Caco-2 (cell line): ENCODE measurements at regions not wholly inside any gene's neighbourhood (a gene's known extent, or its start where the extent isn't known, plus 50 kb on each side); places are given as distances from the start of the nearest gene placed in this dataset.

Experiments
- BruUV-seq: library from RNA; stranded (reverse); fragments of 400-500 nt; replicated peaks from 2 replicates; lab custom pipeline; 2021; lab: Mats Ljungman, UMichigan
- CTCF ChIA-PET: fragments of 300-600 bp; sonication (Branson Sonifier 250); formaldehyde crosslinking; loops from one replicate; lab custom pipeline; 2022; ENCODE audit warnings: antibody characterized with exemption; lab: Charles Lee
- POLR2A ChIA-PET: fragments of 300-600 bp; sonication (Branson Sonifier 250); formaldehyde crosslinking; loops from one replicate; lab custom pipeline; 2022; ENCODE audit warnings: antibody characterized with exemption; lab: Charles Lee
- DNase-seq, 2 experiments: peaks; one replicate each; pipeline versions ENCODE4 v3.0.0 to v3.0.0-alpha.2; 2020 to 2022
- H3K27me3 ChIP-seq: replicated peaks from 2 replicates; pipeline ENCODE4 v1.6.0; 2011; ENCODE audit warnings: low read length; ENCODE audit not compliant: control insufficient read depth, insufficient read depth
- H3K36me3 ChIP-seq: 2 replicates; pipeline ENCODE4 v1.5.1; 2011; ENCODE audit warnings: low read length; ENCODE audit not compliant: control insufficient read depth, insufficient read depth
- H3K4me1 ChIP-seq: fragments of 250-450 bp; sonication (Bioruptor Pico); 2 replicates; pipeline ENCODE4 v1.5.1; 2020; ENCODE audit warnings: mild to moderate bottlenecking
- H3K4me3 ChIP-seq: 2 replicates; pipeline ENCODE4 v1.5.1; 2011; ENCODE audit warnings: low read depth, mild to moderate bottlenecking, control low read depth, low read length
- H3K9me3 ChIP-seq: fragments of 250-450 bp; sonication (Bioruptor Pico); 2 replicates; pipeline ENCODE4 v1.5.1; 2020; ENCODE audit warnings: mild to moderate bottlenecking, moderate library complexity
- H3K27ac Mint-ChIP-seq: one replicate; pipeline ENCODE4 v1.8.0; 2022; ENCODE audit warnings: mixed read lengths; ENCODE audit not compliant: unreplicated experiment
- H3K27me3 Mint-ChIP-seq: one replicate; pipeline ENCODE4 v1.8.0; 2022; ENCODE audit warnings: mixed read lengths; ENCODE audit not compliant: insufficient read depth, unreplicated experiment
- H3K36me3 Mint-ChIP-seq: one replicate; pipeline ENCODE4 v1.8.0; 2022; ENCODE audit warnings: mild to moderate bottlenecking, mixed read lengths; ENCODE audit not compliant: insufficient read depth, unreplicated experiment
- H3K4me1 Mint-ChIP-seq: one replicate; pipeline ENCODE4 v1.8.0; 2022; ENCODE audit warnings: low read depth, mixed read lengths; ENCODE audit not compliant: unreplicated experiment
- H3K4me3 Mint-ChIP-seq: one replicate; pipeline ENCODE4 v1.8.0; 2022; ENCODE audit warnings: mild to moderate bottlenecking, moderate library complexity, mixed read lengths; ENCODE audit not compliant: unreplicated experiment
- H3K9me3 Mint-ChIP-seq: one replicate; pipeline ENCODE4 v1.8.0; 2022; ENCODE audit warnings: mixed read lengths; ENCODE audit not compliant: unreplicated experiment
- intact Hi-C: fragments of 100-400 bp; cut with micrococcal nuclease; formaldehyde crosslinking; loops from one replicate; pipeline ENCODE4 v1.10.0; 2022; ENCODE audit not compliant: unreplicated experiment
- TF ChIP-seq, protein P1 (sequence below), 2 experiments: fragments of 200-600 bp in 1 of 2; IDR thresholded peaks; 1 replicate in 1 of 2; 2 replicates in 1 of 2; pipeline versions ENCODE4 v1.5.1 to v1.8.0; 2011 to 2022; ENCODE audit warnings: antibody characterized with exemption in 1 of 2, control low read depth in 1 of 2, inconsistent platforms in 1 of 2, low read depth in 1 of 2, low read length in 1 of 2, mild to moderate bottlenecking in 1 of 2, moderate library complexity in 1 of 2; ENCODE audit not compliant: insufficient read depth in 1 of 2, severe bottlenecking in 1 of 2, unreplicated experiment in 1 of 2

DNA sequence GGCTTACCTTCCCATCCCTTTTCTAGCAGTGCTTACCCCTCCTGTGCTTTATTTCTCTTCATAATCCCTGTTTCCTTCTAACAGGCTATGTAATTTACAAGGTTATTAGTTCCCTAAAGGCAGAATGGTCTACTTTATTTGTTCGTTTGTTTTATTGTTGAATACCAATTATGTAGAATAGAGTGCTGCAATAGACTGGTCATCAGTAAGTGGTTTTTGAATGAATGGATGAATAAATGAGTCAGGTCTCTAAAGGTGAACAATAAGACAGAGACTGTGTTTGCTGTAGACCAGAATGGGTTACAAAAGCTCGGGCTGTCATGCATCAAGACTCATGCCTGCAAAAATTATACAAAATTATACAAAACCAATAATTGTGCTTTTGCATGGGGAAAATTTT lies 332.0 kb downstream of the IRS1 start:
- TSS peak; percentile 44 for BruUV-seq
- Mint-ChIP-seq H3K36me3 (no peaks in the 10 kb centered on the region), H3K4me3 (no peak overlapping the region), H3K27me3 (no peaks in the 10 kb centered on the region), H3K27ac (no peak overlapping the region), H3K9me3 (no peaks in the 10 kb centered on the region), H3K4me1 (no peaks in the 10 kb centered on the region)
- Histone ChIP-seq H3K4me3 (no peak overlapping the region), H3K9me3 (peaks cover 4% of the 10 kb centered on the region; the same call in 1 of the 2 replicates), H3K36me3 (no peaks in the 10 kb centered on the region), H3K27me3 (no peaks in the 10 kb centered on the region), H3K4me1 (peaks cover 25% of the 10 kb centered on the region)
- ChIA-PET CTCF (interaction anchor here (1.0 kb wide), 1 partner anchor 10 kb away, joined by 3 read pairs; no protein-coding TSS in a partner anchor), POLR2A (no interaction called here)
- TF ChIP-seq, protein P1, sequence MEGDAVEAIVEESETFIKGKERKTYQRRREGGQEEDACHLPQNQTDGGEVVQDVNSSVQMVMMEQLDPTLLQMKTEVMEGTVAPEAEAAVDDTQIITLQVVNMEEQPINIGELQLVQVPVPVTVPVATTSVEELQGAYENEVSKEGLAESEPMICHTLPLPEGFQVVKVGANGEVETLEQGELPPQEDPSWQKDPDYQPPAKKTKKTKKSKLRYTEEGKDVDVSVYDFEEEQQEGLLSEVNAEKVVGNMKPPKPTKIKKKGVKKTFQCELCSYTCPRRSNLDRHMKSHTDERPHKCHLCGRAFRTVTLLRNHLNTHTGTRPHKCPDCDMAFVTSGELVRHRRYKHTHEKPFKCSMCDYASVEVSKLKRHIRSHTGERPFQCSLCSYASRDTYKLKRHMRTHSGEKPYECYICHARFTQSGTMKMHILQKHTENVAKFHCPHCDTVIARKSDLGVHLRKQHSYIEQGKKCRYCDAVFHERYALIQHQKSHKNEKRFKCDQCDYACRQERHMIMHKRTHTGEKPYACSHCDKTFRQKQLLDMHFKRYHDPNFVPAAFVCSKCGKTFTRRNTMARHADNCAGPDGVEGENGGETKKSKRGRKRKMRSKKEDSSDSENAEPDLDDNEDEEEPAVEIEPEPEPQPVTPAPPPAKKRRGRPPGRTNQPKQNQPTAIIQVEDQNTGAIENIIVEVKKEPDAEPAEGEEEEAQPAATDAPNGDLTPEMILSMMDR (IDR thresholded peaks at IDR 0.05; ENCODE audit: insufficient read depth in 1 of 2, low read depth in 1 of 2, low read length in 1 of 2, severe bottlenecking in 1 of 2, unreplicated experiment in 1 of 2): no peak
- no peak for DNase-seq
- intact Hi-C loops: loop anchor here (1.0 to 2.0 kb wide), 3 partner anchors 11 to 26 kb away; no protein-coding TSS in a partner anchor

DNA sequence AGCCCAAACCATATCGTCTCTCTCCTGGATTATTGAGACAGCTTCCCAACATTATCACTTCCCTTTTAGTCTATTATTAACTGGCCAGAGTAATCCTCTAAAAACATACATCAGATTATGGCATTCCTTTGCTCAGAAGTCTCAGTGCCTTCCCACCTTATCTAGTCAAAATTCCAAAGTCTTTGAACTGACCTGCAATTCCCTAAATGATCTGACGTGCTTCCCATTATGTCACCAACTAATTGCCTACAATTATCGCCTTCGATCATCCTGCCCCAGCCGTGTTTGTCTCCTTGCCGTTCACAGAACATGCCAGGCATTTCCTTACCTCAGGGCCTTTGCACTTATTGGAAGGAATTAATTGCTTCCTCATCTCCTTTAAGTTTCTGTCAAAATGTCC lies 332.4 kb downstream of the IRS1 start:
- H3K36me3 Mint-ChIP-seq: no peaks in the 10 kb centered on the region
- Histone ChIP-seq H3K9me3 (peaks cover 4% of the 10 kb centered on the region; the same call in 1 of the 2 replicates), H3K27me3 (no peaks in the 10 kb centered on the region), H3K4me3 (no peak overlapping the region), H3K36me3 (no peaks in the 10 kb centered on the region), H3K4me1 (peaks cover 25% of the 10 kb centered on the region)
- peak; percentile 54 to 84 for DNase-seq
- intact Hi-C loops: loop anchor here (1.0 to 2.0 kb wide), 3 partner anchors 11 to 26 kb away; no protein-coding TSS in a partner anchor
- H3K27ac Mint-ChIP-seq: no peak overlapping the region
- TF ChIP-seq, protein P1 (IDR thresholded peaks at IDR 0.05; ENCODE audit: insufficient read depth in 1 of 2, low read depth in 1 of 2, low read length in 1 of 2, severe bottlenecking in 1 of 2, unreplicated experiment in 1 of 2): no peak
- no peaks in the 10 kb centered on the region for H3K9me3 Mint-ChIP-seq
- no peak overlapping the region for H3K4me3 Mint-ChIP-seq
- no peaks in the 10 kb centered on the region for H3K4me1 Mint-ChIP-seq
- ChIA-PET POLR2A (interaction anchor here (1.0 kb wide), 1 partner anchor 11 kb away, joined by 4 read pairs; no protein-coding TSS in a partner anchor), CTCF (interaction anchor here (0.5 to 1.0 kb wide), 3 partner anchors 11 to 332 kb away, joined by 3 to 4 read pairs (median 3); no protein-coding TSS in a partner anchor)
- BruUV-seq: no TSS peak
- H3K27me3 Mint-ChIP-seq: no peaks in the 10 kb centered on the region

DNA sequence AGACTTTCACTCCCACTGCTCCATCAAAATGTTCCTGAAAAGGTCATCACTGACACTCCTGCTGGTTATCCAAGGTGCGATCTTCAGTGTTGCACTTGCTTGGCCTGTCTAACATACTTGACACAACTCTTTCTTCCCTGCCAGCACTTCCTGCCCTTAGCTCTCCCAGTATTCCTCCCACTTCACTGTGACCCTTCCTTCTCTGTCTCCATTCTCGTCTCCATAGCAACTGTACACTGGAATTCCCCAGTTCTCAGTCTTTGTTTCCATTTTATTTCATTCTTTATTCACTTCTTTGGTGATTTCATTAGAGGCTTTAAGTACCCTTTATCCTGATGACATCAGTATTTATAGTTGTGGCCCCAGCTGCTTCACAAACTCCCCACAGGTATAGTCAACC lies 333.0 kb downstream of the IRS1 start:
- DNase-seq: peak in 1 of 2 experiments; percentile 20
- Mint-ChIP-seq H3K27ac (no peak overlapping the region), H3K4me3 (no peak overlapping the region), H3K36me3 (no peaks in the 10 kb centered on the region), H3K27me3 (no peaks in the 10 kb centered on the region), H3K4me1 (no peaks in the 10 kb centered on the region), H3K9me3 (no peaks in the 10 kb centered on the region)
- H3K36me3 ChIP-seq: no peaks in the 10 kb centered on the region
- no peak overlapping the region for H3K4me3 ChIP-seq
- no peaks in the 10 kb centered on the region for H3K27me3 ChIP-seq
- TF ChIP-seq, protein P1 (IDR thresholded peaks at IDR 0.05; ENCODE audit: insufficient read depth in 1 of 2, low read depth in 1 of 2, low read length in 1 of 2, severe bottlenecking in 1 of 2, unreplicated experiment in 1 of 2): no peak
- CTCF ChIA-PET: interaction anchor here (0.5 to 1.0 kb wide), 3 partner anchors 11 to 333 kb away, joined by 3 to 4 read pairs (median 3); no protein-coding TSS in a partner anchor
- intact Hi-C loops: loop anchor here (2.0 kb wide), 1 partner anchor 18 kb away; no protein-coding TSS in a partner anchor
- H3K9me3 ChIP-seq: peaks cover 4% of the 10 kb centered on the region; the same call in 1 of the 2 replicates
- POLR2A ChIA-PET: interaction anchor here (1.0 kb wide), 1 partner anchor 11 kb away, joined by 4 read pairs; no protein-coding TSS in a partner anchor
- no TSS peak for BruUV-seq
- H3K4me1 ChIP-seq: peaks cover 25% of the 10 kb centered on the region
